Peyer's patch (tissue), 4 donors: ENCODE measurements at regions not wholly inside any gene's neighbourhood (a gene's known extent, or its start where the extent isn't known, plus 50 kb on each side); places are given as distances from the start of the nearest gene placed in this dataset.

Source experiments
- DNase-seq, 3 donors: peaks; one replicate each; pipeline ENCODE4 v3.0.0-alpha.2; 2017 to 2019
- H3K27ac ChIP-seq, 4 donors: fragments of 200-600 bp; sonication (generic); one replicate each; pipeline ENCODE4 v1.5.1; 2016 to 2019
- H3K27me3 ChIP-seq, 2 donors: fragments of 200-600 bp; sonication (generic); one replicate each; pipeline ENCODE4 v1.5.1; 2019
- H3K36me3 ChIP-seq, 3 donors: fragments of 200-600 bp; sonication (generic); one replicate each; pipeline ENCODE4 v1.5.1; 2016 to 2019
- H3K4me1 ChIP-seq, 4 donors: fragments of 200-600 bp; sonication (generic); one replicate each; pipeline ENCODE4 v1.5.1; 2016 to 2019
- H3K4me3 ChIP-seq, 4 donors: fragments of 200-600 bp; sonication (generic); 1 replicate in 3 of 4; 2 replicates in 1 of 4; pipeline ENCODE4 v1.5.1; 2016 to 2019; ENCODE audit warnings: mild to moderate bottlenecking in 1 of 4
- H3K9me3 ChIP-seq, 4 donors: fragments of 200-600 bp; sonication (generic); one replicate each; pipeline ENCODE4 v1.5.1; 2016 to 2019; ENCODE audit warnings: mild to moderate bottlenecking in 1 of 4
- POLR2A ChIP-seq, 2 donors: fragments of 450-650 bp; IDR thresholded peaks; one replicate each; pipeline ENCODE4 v1.5.1; 2017; ENCODE audit warnings: antibody characterized with exemption in 2 of 2, mild to moderate bottlenecking in 2 of 2, moderate library complexity in 2 of 2
- TF ChIP-seq, protein P1 (sequence below), 6 experiments: fragments of 450-650 bp in 4 of 6; fragments of 200-600 bp in 2 of 6; sonication (generic) in 1 of 6; IDR thresholded peaks; one replicate each; pipeline ENCODE4 v1.5.1; 2017 to 2019; ENCODE audit warnings: antibody characterized with exemption in 6 of 6, mild to moderate bottlenecking in 3 of 6, moderate library complexity in 1 of 6

GRCh38 chr13:107450431-107450830, 764.9 kb downstream of the LIG4 start:
- H3K4me1 ChIP-seq, result no peaks in the 10 kb centered on the region
- TF ChIP-seq, protein P1, sequence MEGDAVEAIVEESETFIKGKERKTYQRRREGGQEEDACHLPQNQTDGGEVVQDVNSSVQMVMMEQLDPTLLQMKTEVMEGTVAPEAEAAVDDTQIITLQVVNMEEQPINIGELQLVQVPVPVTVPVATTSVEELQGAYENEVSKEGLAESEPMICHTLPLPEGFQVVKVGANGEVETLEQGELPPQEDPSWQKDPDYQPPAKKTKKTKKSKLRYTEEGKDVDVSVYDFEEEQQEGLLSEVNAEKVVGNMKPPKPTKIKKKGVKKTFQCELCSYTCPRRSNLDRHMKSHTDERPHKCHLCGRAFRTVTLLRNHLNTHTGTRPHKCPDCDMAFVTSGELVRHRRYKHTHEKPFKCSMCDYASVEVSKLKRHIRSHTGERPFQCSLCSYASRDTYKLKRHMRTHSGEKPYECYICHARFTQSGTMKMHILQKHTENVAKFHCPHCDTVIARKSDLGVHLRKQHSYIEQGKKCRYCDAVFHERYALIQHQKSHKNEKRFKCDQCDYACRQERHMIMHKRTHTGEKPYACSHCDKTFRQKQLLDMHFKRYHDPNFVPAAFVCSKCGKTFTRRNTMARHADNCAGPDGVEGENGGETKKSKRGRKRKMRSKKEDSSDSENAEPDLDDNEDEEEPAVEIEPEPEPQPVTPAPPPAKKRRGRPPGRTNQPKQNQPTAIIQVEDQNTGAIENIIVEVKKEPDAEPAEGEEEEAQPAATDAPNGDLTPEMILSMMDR (IDR thresholded peaks at IDR 0.05), result no peak
- no peak for TF ChIP-seq POLR2A (IDR thresholded peaks at IDR 0.05)
- H3K27me3 ChIP-seq, result no peaks in the 10 kb centered on the region
- H3K27ac ChIP-seq, result no peak overlapping the region
- DNase-seq, result no peak
- H3K9me3 ChIP-seq, result no peaks in the 10 kb centered on the region
- H3K4me3 ChIP-seq, result no peak overlapping the region
- H3K36me3 ChIP-seq, result no peaks in the 10 kb centered on the region

GRCh38 chr13:107447591-107447990, 767.7 kb downstream of the LIG4 start:
- TF ChIP-seq, protein P1 (IDR thresholded peaks at IDR 0.05), result no peak

GRCh38 chr13:107441279-107441678, 774.1 kb downstream of the LIG4 start:
- DNase-seq, result no peak
- H3K27me3 ChIP-seq, result no peaks in the 10 kb centered on the region
- no peak for TF ChIP-seq POLR2A (IDR thresholded peaks at IDR 0.05)
- TF ChIP-seq, protein P1 (IDR thresholded peaks at IDR 0.05), result no peak
- no peaks in the 10 kb centered on the region for H3K36me3 ChIP-seq
- H3K4me1 ChIP-seq, result no peaks in the 10 kb centered on the region
- H3K27ac ChIP-seq, result no peak overlapping the region
- H3K9me3 ChIP-seq, result no peaks in the 10 kb centered on the region
- H3K4me3 ChIP-seq, result no peak overlapping the region

More at GRCh38 chr13:107447591-107447990, 767.7 kb downstream of the LIG4 start:
- H3K36me3 ChIP-seq, result no peaks in the 10 kb centered on the region
- no peaks in the 10 kb centered on the region for H3K4me1 ChIP-seq
- H3K27ac ChIP-seq, result no peak overlapping the region
- no peaks in the 10 kb centered on the region for H3K27me3 ChIP-seq
- H3K9me3 ChIP-seq, result no peaks in the 10 kb centered on the region
- DNase-seq, result no peak
- H3K4me3 ChIP-seq, result no peak overlapping the region

- H3K27ac ChIP-seq, result no peak overlapping the region
- H3K4me1 ChIP-seq, result no peaks in the 10 kb centered on the region
- H3K9me3 ChIP-seq, result no peaks in the 10 kb centered on the region
- no peak for DNase-seq
- TF ChIP-seq POLR2A (IDR thresholded peaks at IDR 0.05), result no peak
- TF ChIP-seq, protein P1 (IDR thresholded peaks at IDR 0.05), result no peak
- H3K27me3 ChIP-seq, result no peaks in the 10 kb centered on the region
- H3K36me3 ChIP-seq, result no peaks in the 10 kb centered on the region
- H3K4me3 ChIP-seq, result no peak overlapping the region
Measured at GRCh38 chr13:107438251-107438650, 777.1 kb downstream of the LIG4 start.

GRCh38 chr13:107434347-107434746, 781.0 kb downstream of the LIG4 start:
- Histone ChIP-seq H3K4me3 (no peak overlapping the region), H3K27ac (no peak overlapping the region), H3K9me3 (no peaks in the 10 kb centered on the region), H3K27me3 (no peaks in the 10 kb centered on the region), H3K36me3 (no peaks in the 10 kb centered on the region), H3K4me1 (no peaks in the 10 kb centered on the region)
- DNase-seq, result no peak
- TF ChIP-seq POLR2A (IDR thresholded peaks at IDR 0.05), result no peak
- TF ChIP-seq, protein P1 (IDR thresholded peaks at IDR 0.05), result no peak

DNA sequence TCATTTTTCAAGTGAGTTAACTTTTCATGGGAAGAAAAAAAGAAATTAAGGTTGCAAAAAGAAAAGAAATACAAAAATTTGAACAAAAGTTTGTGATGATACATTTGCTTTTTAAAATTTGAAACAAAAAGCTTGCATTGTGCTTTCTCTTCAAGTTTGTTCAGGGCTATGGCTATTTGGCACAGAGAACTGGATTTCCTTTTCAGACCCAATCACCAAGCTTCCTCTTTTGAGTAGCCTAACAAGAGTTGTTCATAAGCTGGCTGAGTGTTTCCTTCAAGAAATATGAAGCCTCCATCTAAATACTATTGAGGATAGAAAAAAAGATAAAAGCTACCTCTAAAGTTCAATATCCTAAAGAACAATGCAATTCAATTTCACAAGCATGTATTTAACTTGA, 787.8 kb downstream of the LIG4 start:
- Histone ChIP-seq H3K27me3 (no peaks in the 10 kb centered on the region), H3K9me3 (no peaks in the 10 kb centered on the region), H3K27ac (no peak overlapping the region), H3K4me1 (no peaks in the 10 kb centered on the region), H3K4me3 (no peak overlapping the region), H3K36me3 (no peaks in the 10 kb centered on the region)
- DNase-seq, result no peak
- TF ChIP-seq, protein P1 (IDR thresholded peaks at IDR 0.05), result no peak
- TF ChIP-seq POLR2A (IDR thresholded peaks at IDR 0.05), result no peak
